D721Med (cell line): ENCODE measurements at regions not wholly inside any gene's neighbourhood (a gene's known extent, or its start where the extent isn't known, plus 50 kb on each side); places are given as distances from the start of the nearest gene placed in this dataset.

Experiments used
- DNase-seq: peaks from one replicate; pipeline ENCODE4 v3.0.0; 2011; ENCODE audit warnings: low spot score; ENCODE audit not compliant: insufficient read length
- FAIRE-seq: peaks from 2 replicates; lab custom pipeline; 2011; peaks lifted over from hg19 to GRCh38; lab: Jason Lieb, UNC
- TF ChIP-seq, protein P1 (sequence below): IDR thresholded peaks from 2 replicates; pipeline ENCODE4 v1.5.1; 2012; ENCODE audit warnings: mild to moderate bottlenecking, control low read depth; ENCODE audit not compliant: insufficient read depth; ENCODE audit errors: missing control alignments

DNA sequence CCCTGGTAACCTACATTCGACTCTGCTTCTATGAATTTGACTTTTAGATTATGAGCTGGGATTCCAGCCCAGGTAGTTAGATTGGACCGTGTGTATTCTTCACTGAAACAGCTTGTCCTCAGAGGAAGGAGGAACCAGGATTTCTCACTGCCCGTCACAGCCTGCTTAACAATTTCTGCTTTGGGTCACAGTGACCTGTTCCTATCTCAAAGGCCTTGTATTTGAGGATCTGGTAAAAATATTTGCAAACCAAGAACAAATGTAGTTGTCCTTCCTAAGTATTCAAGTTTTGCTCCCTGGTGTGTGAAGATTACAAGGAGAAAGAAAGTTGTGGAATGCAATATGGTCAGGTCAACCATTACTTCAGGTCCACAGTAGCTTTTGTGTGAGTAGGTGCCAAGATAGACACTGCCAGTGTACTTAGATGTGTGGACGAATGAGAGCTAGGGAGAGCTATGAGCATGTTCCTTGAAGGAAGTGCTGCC lies 55.1 kb downstream of the KIF4B start:
- FAIRE-seq (no peak), DNase-seq (no peak)
- TF ChIP-seq, protein P1, sequence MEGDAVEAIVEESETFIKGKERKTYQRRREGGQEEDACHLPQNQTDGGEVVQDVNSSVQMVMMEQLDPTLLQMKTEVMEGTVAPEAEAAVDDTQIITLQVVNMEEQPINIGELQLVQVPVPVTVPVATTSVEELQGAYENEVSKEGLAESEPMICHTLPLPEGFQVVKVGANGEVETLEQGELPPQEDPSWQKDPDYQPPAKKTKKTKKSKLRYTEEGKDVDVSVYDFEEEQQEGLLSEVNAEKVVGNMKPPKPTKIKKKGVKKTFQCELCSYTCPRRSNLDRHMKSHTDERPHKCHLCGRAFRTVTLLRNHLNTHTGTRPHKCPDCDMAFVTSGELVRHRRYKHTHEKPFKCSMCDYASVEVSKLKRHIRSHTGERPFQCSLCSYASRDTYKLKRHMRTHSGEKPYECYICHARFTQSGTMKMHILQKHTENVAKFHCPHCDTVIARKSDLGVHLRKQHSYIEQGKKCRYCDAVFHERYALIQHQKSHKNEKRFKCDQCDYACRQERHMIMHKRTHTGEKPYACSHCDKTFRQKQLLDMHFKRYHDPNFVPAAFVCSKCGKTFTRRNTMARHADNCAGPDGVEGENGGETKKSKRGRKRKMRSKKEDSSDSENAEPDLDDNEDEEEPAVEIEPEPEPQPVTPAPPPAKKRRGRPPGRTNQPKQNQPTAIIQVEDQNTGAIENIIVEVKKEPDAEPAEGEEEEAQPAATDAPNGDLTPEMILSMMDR, result no peak

DNA sequence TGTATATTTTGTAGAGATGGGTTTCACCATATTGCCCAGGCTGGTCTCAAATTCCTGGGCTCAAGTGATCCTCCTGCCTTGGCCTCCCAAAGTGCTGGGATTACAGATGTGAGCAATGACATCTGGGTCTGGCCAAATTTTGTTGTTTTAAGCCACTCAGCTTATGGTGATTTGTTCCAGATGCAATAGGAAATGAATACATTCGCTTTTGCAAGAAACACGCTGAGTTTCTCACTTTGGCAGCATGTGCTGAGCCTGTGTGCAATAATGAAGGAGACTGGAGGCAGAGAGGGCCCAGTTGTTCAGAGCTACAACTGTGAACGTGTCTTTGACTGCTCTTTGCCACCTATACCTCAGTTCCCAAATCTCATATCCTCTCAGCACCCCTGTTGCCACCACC lies 56.4 kb downstream of the KIF4B start:
- DNase-seq (no peak), FAIRE-seq (no peak)
- TF ChIP-seq, protein P1, result no peak

DNA sequence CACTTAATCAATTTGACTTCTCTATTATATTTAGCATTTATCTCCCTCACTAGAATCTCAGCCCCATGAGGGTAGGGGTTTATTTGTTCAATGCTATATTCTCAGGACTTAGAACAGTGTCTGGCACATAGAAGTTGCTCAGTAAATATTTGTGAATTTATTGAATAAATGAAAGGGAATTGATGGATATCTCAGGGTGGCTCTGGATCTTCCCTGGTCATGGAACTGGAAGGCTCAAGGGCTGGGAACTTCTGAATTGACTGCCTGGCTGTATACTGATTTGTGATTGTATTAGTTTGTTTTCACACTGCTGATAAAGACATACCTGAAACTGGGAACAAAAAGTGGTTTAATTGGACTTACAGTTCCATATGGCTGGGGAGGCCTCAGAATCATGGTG lies 57.2 kb downstream of the KIF4B start:
- no peak for FAIRE-seq
- no peak for DNase-seq
- TF ChIP-seq, protein P1, result no peak

DNA sequence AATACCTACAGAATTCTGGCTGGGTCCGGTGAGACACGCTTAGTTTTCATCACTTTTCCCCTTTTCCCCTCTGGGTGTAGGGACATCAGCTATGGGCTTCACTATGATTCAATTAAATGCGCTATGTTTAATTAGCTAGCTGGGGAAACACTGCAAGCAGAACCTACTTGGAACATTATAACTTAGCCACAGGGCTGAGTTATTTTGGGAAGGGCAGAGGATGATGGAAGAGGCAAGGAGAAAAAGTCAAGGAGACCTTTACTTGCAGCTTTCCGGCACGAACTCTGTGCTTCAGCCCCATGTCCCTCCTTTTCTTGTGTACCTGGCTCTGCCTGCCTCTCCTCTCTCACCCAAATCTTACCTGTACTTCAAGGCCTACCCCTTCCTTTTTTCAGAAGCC lies 62.8 kb downstream of the KIF4B start:
- FAIRE-seq (no peak), DNase-seq (no peak)

DNA sequence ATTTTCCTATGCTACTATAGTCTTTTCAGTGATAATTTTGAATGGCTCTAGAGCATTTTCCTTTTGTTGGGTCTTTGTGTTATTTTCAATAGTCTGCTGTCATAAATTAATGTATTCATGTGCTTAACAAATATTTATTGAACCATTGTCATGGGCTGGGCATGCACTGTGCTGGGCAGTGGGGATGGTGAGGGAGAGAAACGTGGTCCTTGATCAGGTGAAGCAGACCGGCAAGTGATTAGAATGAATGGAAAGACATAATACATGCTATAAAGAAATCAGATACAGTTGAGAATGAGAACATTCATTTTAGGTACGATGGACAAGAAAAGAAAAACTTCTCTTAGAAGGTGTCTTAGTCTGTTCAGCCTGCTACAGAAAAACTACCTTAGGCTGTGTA lies 66.1 kb downstream of the KIF4B start:
- DNase-seq (no peak), FAIRE-seq (no peak)
- TF ChIP-seq, protein P1, result no peak

More for the DNA sequence above, 62.8 kb downstream of the KIF4B start:
- TF ChIP-seq, protein P1, result no peak

DNA sequence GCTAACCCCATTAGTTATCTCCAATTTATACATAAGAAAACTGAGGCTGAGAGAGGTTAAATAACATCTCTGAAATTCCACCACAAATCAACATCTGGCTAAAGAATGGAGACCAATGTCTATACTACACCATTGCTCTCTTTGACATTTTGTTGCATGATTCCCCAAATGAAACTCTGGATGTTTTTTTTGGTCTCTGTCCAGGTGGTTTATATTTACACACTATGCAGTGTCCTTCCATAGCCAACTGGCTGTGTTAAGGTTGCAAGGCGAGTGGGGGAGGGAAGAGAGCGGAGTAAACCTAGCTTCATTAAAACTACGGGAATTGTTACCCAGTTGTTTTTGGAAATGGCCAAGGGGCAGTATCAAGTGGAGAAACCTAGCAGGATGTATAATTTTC lies 67.2 kb downstream of the KIF4B start:
- DNase-seq, result no peak
- FAIRE-seq, result no peak
- TF ChIP-seq, protein P1, result no peak

DNA sequence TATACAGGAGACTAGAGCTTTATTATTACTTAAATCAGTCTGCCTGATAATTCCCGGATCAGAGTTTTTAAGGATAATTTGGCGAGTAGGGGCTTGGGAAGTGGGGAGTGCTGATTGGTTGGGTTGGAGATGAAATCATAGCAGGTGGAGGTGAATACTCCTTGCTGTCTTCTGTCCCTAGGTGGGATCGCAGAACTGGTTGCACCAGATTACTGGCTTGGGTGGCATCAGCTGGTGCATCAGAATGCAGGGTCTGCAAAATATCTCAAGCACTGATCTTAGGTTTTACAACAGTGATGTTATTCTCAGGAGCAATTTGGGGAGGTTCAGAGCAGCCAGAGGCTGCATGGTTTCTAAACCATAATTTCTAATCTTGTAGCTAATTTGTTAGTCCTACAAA lies 68.1 kb downstream of the KIF4B start:
- TF ChIP-seq, protein P1, result no peak
- DNase-seq (no peak), FAIRE-seq (no peak)
